Right lobe of liver (tissue), 4 donors: ENCODE measurements at regions not wholly inside any gene's neighbourhood (a gene's known extent, or its start where the extent isn't known, plus 50 kb on each side); places are given as distances from the start of the nearest gene placed in this dataset.

Experiments
- CTCF ChIP-seq, 4 donors: fragments of 200-600 bp in 3 of 4; fragments of 450-650 bp in 1 of 4; IDR thresholded peaks; one replicate each; pipeline versions ENCODE4 v1.5.1 to v1.8.0; 2016 to 2022; ENCODE audit warnings: antibody characterized with exemption in 4 of 4, mild to moderate bottlenecking in 2 of 4
- POLR2A ChIP-seq: fragments of 450-650 bp; IDR thresholded peaks from one replicate; pipeline ENCODE4 v1.6.1; 2017; ENCODE audit warnings: antibody characterized with exemption, mild to moderate bottlenecking
- donor health status: DM: no; HTN: no; CAD: no.
- donor health status: DM: no; HTN: no; CAD: no.
- donor health status: DM: no; HTN: yes; CAD: no.

GRCh38 chr6:148027201-148027600, 315.4 kb upstream of the SASH1 start:
- no peak for TF ChIP-seq CTCF (IDR thresholded peaks at IDR 0.05)
- no peak for TF ChIP-seq POLR2A
